ENCODE measurements at regions not wholly inside any gene's neighbourhood (a gene's known extent, or its start where the extent isn't known, plus 50 kb on each side); places are given as distances from the start of the nearest gene placed in this dataset.

- Mint-ChIP-seq H3K36me3 (no peaks in the 10 kb centered on the region), H3K27ac (no peak overlapping the region), H3K9me3 (no peaks in the 10 kb centered on the region), H3K4me1 (no peaks in the 10 kb centered on the region), H3K4me3 (no peak overlapping the region), H3K27me3 (no peaks in the 10 kb centered on the region)
Measured at GRCh38 chr12:58995666-58996363, 75.5 kb upstream of the LRIG3 start.

- Mint-ChIP-seq H3K4me3 (no peak overlapping the region), H3K27ac (no peak overlapping the region), H3K36me3 (no peaks in the 10 kb centered on the region), H3K27me3 (no peaks in the 10 kb centered on the region), H3K9me3 (peaks cover 3 to 13% (median 11%) of the 10 kb centered on the region in 3 donors), H3K4me1 (no peaks in the 10 kb centered on the region)
Measured at GRCh38 chr12:58988643-58989344, 68.5 kb upstream of the LRIG3 start.

- H3K27me3 Mint-ChIP-seq = no peaks in the 10 kb centered on the region
- no peak overlapping the region for H3K27ac Mint-ChIP-seq
- no peaks in the 10 kb centered on the region for H3K4me1 Mint-ChIP-seq
- no peak overlapping the region for H3K4me3 Mint-ChIP-seq
- H3K9me3 Mint-ChIP-seq = peaks cover 0 to 5% (median 4%) of the 10 kb centered on the region in 3 donors
- no peaks in the 10 kb centered on the region for H3K36me3 Mint-ChIP-seq
Measured at GRCh38 chr12:58981961-58982360, 61.7 kb upstream of the LRIG3 start.

GRCh38 chr12:58980768-58981167 lies 60.5 kb upstream of the LRIG3 start:
- H3K36me3 Mint-ChIP-seq = no peaks in the 10 kb centered on the region
- H3K9me3 Mint-ChIP-seq = peaks cover 0 to 5% (median 3%) of the 10 kb centered on the region in 3 donors
- no peaks in the 10 kb centered on the region for H3K27me3 Mint-ChIP-seq
- H3K4me3 Mint-ChIP-seq = no peak overlapping the region
- H3K4me1 Mint-ChIP-seq = no peaks in the 10 kb centered on the region
- H3K27ac Mint-ChIP-seq = no peak overlapping the region

GRCh38 chr12:58978717-58979116 lies 58.4 kb upstream of the LRIG3 start:
- H3K9me3 Mint-ChIP-seq = peaks cover 0 to 5% (median 0%) of the 10 kb centered on the region in 3 donors
- H3K27me3 Mint-ChIP-seq = no peaks in the 10 kb centered on the region
- H3K27ac Mint-ChIP-seq = no peak overlapping the region
- H3K36me3 Mint-ChIP-seq = no peaks in the 10 kb centered on the region
- H3K4me3 Mint-ChIP-seq = no peak overlapping the region
- no peaks in the 10 kb centered on the region for H3K4me1 Mint-ChIP-seq

- H3K27me3 Mint-ChIP-seq = no peaks in the 10 kb centered on the region
- H3K27ac Mint-ChIP-seq = no peak overlapping the region
- no peaks in the 10 kb centered on the region for H3K4me1 Mint-ChIP-seq
- no peaks in the 10 kb centered on the region for H3K36me3 Mint-ChIP-seq
- peaks cover 0 to 5% (median 0%) of the 10 kb centered on the region in 3 donors for H3K9me3 Mint-ChIP-seq
- H3K4me3 Mint-ChIP-seq = no peak overlapping the region
Measured at GRCh38 chr12:58977476-58977875, 57.2 kb upstream of the LRIG3 start.

GRCh38 chr12:58976146-58976545 lies 55.8 kb upstream of the LRIG3 start:
- Mint-ChIP-seq H3K9me3 (peaks cover 0 to 5% (median 0%) of the 10 kb centered on the region in 3 donors), H3K27ac (no peak overlapping the region), H3K27me3 (no peaks in the 10 kb centered on the region), H3K36me3 (no peaks in the 10 kb centered on the region), H3K4me3 (no peak overlapping the region), H3K4me1 (no peaks in the 10 kb centered on the region)

All from IgD-negative memory B cell (primary cell).